Thymus (tissue), 11 donors: ENCODE measurements at regions not wholly inside any gene's neighbourhood (a gene's known extent, or its start where the extent isn't known, plus 50 kb on each side); places are given as distances from the start of the nearest gene placed in this dataset.

Experiments
- DNase-seq, 9 donors: peaks; one replicate each; pipeline ENCODE4 v3.0.0-alpha.2; 2013; ENCODE audit warnings: low spot score in 9 of 9, low read depth in 6 of 9, missing footprints in 1 of 9
- H3K27ac ChIP-seq, 2 donors: one replicate each; pipeline ENCODE4 v1.5.1; 2013; ENCODE audit warnings: control low read depth in 1 of 2, low read depth in 1 of 2, low read length in 1 of 2, mild to moderate bottlenecking in 1 of 2, moderate library complexity in 1 of 2
- H3K27me3 ChIP-seq, 2 donors: one replicate each; pipeline ENCODE4 v1.5.1; 2013; ENCODE audit warnings: low read length in 1 of 2; ENCODE audit not compliant: control insufficient read depth in 2 of 2, insufficient read depth in 1 of 2
- H3K36me3 ChIP-seq, 2 donors: one replicate each; pipeline ENCODE4 v1.5.1; 2013; ENCODE audit warnings: low read length in 1 of 2, mild to moderate bottlenecking in 1 of 2, moderate library complexity in 1 of 2; ENCODE audit not compliant: control insufficient read depth in 2 of 2, insufficient read depth in 2 of 2
- H3K4me1 ChIP-seq, 2 donors: one replicate each; pipeline ENCODE4 v1.5.1; 2013; ENCODE audit warnings: low read length in 2 of 2; ENCODE audit not compliant: control insufficient read depth in 2 of 2, insufficient read depth in 2 of 2
- H3K4me3 ChIP-seq, 2 donors: one replicate each; pipeline ENCODE4 v1.5.1; 2013; ENCODE audit warnings: low read length in 2 of 2, control low read depth in 1 of 2, mild to moderate bottlenecking in 1 of 2
- H3K9me3 ChIP-seq, 2 donors: one replicate each; pipeline ENCODE4 v1.5.1; 2013; ENCODE audit warnings: low read length in 1 of 2, mild to moderate bottlenecking in 1 of 2; ENCODE audit not compliant: control insufficient read depth in 2 of 2, insufficient read depth in 1 of 2
- WGBS: extraction: QIAGEN DNeasy Blood & Tissue Kit; methylation state at CpG from one replicate; pipeline ENCODE4 v1.1.7; 2013; 5-methylcytosine and 5-hydroxymethylcytosine counted together
- donor health status: healthy.

DNA sequence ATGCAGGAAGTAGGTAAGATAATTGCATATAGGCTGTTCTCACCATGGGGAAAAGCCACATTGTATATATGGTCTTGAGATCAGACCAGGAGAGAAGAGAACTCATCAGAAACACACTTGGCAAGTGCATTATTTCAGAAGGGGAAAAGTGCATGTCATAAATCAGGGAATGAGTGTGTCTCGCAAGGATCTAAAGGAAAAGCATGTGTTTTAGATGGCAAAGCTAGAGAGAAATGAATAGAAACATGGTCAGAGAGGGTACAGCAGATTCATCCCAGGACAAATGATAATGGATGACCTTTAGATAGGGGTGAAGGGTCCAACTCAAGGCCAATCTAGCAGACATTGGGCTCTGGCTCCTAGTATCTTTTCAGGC lies 230.2 kb upstream of the NAV3 start:
- H3K27me3 ChIP-seq, result no peaks in the 10 kb centered on the region
- H3K27ac ChIP-seq, result no peak overlapping the region
- H3K9me3 ChIP-seq, result no peaks in the 10 kb centered on the region
- H3K4me3 ChIP-seq, result no peak overlapping the region
- WGBS, result 90% methylated on average over 1 of the region's 1 CpG
- no peaks in the 10 kb centered on the region for H3K4me1 ChIP-seq
- no peak for DNase-seq
- no peaks in the 10 kb centered on the region for H3K36me3 ChIP-seq

DNA sequence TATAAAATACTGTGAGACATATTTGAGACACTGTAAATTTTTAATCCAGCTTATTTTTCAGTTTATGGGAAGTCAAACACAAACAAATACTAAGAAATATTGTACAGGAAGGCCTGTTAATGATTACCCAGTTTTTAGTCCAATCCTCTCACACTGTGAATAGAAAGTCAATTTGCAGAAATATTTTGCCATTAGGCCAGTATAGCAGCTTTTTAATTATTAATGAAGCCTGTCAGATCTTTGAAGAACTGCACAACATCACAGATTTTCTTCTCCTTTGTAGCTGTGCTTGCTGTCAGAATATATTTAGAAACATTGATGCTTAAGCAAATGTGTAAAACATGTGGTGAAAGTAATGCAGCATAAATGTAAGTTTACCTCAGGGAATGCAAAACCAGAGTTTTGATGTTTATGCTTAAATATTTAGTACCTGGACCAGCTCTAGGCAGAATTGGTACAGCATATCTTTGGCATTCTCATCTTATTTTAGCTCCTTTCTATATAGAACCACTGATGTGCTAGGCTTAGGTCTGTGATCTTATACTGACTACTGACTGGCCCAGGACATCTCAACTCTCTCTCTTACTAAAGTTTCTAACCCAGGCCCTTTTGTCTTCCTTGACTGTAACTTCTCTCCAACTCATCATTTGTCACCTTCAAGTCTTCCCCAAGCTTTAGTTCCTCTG lies 230.8 kb upstream of the NAV3 start:
- no peak for DNase-seq
- no peaks in the 10 kb centered on the region for H3K27me3 ChIP-seq
- no peak overlapping the region for H3K4me3 ChIP-seq
- no peaks in the 10 kb centered on the region for H3K9me3 ChIP-seq
- no peak overlapping the region for H3K27ac ChIP-seq
- no peaks in the 10 kb centered on the region for H3K4me1 ChIP-seq
- H3K36me3 ChIP-seq, result no peaks in the 10 kb centered on the region

DNA sequence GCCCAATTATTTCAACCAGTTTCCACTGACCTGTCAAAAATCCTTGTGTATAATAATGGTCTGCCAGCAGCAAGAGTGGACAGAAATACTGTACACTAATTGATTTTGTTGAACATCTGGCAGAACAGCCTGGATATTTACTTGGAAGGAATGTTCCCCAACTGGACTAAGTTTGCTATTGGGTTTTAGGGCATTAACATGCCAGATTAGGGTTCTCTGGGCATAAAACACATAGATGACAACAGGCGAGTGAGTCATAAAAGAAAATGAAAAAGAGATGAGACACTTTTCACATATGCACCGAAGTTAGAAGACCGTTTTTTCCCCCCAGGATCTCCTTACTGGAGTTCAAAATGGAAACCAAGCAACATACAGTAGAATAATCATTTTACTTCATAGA lies 236.3 kb upstream of the NAV3 start:
- Histone ChIP-seq H3K9me3 (no peaks in the 10 kb centered on the region), H3K36me3 (no peaks in the 10 kb centered on the region), H3K27ac (no peak overlapping the region), H3K27me3 (no peaks in the 10 kb centered on the region), H3K4me3 (no peak overlapping the region), H3K4me1 (no peaks in the 10 kb centered on the region)
- no peak for DNase-seq
- WGBS, result 93% methylated on average over 3 of the region's 3 CpGs

DNA sequence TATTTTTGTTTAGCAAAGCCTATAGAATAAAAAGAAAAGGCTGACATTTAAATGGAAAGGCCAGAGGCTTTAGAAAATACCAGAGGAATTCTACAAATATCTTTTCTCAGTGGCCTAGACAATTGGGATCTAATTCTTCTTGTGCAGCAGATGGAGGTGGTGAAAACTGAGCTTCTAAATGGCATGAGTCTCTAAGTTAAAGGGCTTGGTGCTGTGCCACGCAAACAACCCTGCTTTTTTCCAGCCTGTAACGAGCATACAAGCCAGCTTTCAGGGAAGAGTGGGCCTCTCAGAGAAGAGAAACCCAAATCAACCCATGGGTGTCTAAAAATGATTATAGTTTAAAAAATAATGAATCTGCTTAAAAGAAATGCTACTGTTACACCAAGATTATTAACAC lies 237.9 kb upstream of the NAV3 start:
- Histone ChIP-seq H3K27ac (no peak overlapping the region), H3K4me1 (no peaks in the 10 kb centered on the region), H3K4me3 (no peak overlapping the region), H3K9me3 (no peaks in the 10 kb centered on the region), H3K36me3 (no peaks in the 10 kb centered on the region), H3K27me3 (no peaks in the 10 kb centered on the region)
- WGBS, result 89% methylated on average over 2 of the region's 2 CpGs
- DNase-seq, result no peak

DNA sequence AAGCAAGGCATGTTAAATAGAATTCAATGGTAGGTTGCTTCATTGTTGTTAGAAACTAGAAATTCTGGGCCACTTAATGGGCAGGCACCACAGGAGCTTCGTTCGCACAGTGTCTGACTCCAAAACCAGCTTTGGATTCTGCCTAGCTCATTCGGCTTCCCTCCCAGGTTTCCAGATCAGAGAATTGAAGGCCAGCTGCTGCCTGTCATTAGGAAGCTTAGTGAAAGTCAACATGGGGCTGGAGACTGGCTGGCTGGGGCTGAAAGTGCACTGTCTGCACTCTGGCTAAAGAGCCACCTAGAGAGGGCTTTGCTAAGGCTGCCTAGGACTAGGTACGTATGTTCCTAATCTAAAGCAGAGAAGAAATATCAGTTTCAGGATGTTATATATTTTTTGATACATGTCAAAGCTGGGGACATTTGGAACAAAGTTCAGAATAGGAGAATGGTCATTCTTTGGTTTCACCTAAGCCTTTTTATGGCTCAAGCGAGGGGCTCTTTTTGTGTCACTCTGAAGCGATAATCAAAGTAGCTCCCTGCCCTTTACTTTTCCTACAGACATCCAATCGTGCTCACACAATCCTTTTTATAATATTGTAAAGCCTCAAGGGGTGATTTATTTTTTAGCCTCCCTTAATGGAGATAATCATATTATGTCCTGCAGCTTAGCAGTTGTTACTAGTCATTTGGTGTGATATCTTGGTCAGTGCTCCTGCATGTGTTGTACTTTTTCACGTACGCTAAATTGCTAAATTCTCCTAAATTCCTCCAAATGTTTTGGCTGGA lies 238.5 kb upstream of the NAV3 start:
- WGBS, result 93% methylated on average over 9 of the region's 9 CpGs
- no peaks in the 10 kb centered on the region for H3K27me3 ChIP-seq
- H3K27ac ChIP-seq, result no peak overlapping the region
- DNase-seq, result no peak
- no peaks in the 10 kb centered on the region for H3K4me1 ChIP-seq
- H3K9me3 ChIP-seq, result no peaks in the 10 kb centered on the region
- H3K4me3 ChIP-seq, result no peak overlapping the region
- H3K36me3 ChIP-seq, result no peaks in the 10 kb centered on the region

DNA sequence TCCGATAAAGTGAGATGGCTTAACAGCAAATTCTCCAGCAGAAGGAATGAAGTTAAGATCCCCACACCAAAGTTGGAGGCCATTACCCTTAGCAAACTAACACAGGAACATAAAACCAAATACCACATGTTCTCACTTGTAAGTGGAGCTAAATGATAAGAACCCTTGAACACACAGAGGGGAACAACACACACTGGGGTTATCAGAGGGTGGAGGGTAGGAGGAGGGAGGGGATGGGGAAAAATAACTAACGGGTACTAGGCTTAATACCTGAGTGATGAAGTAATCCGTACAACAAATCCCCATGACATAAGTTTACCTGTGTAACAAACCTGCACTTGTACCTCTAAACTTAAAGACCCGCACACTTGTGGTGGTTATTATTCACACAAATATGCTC lies 240.4 kb upstream of the NAV3 start:
- Histone ChIP-seq H3K4me3 (no peak overlapping the region), H3K9me3 (no peaks in the 10 kb centered on the region), H3K4me1 (no peaks in the 10 kb centered on the region), H3K27me3 (no peaks in the 10 kb centered on the region), H3K27ac (no peak overlapping the region), H3K36me3 (no peaks in the 10 kb centered on the region)
- WGBS, result 98% methylated on average over 4 of the region's 4 CpGs
- no peak for DNase-seq

DNA sequence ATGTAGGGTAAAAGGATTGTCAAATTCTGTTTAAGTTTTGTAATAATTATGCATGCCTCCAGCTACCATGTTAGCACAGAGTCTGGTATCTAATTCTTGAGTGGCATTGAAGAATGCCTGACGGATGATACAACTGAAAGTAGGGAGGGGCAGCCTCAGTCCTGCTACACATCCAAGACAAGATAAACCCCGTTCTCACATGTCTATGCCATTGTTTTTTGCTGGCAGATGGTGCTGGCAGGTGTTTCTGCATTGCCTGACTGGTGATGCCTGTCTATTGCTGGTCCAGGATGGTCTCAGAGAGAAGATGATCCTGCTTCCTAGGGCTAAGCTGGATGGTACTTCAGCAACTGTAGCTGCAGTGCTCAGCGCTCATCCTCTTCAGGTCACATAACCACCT lies 245.8 kb upstream of the NAV3 start:
- Histone ChIP-seq H3K9me3 (no peaks in the 10 kb centered on the region), H3K27me3 (no peaks in the 10 kb centered on the region), H3K4me1 (no peaks in the 10 kb centered on the region), H3K27ac (no peak overlapping the region), H3K36me3 (no peaks in the 10 kb centered on the region), H3K4me3 (no peak overlapping the region)
- WGBS, result 83% methylated on average over 3 of the region's 3 CpGs
- DNase-seq, result no peak

DNA sequence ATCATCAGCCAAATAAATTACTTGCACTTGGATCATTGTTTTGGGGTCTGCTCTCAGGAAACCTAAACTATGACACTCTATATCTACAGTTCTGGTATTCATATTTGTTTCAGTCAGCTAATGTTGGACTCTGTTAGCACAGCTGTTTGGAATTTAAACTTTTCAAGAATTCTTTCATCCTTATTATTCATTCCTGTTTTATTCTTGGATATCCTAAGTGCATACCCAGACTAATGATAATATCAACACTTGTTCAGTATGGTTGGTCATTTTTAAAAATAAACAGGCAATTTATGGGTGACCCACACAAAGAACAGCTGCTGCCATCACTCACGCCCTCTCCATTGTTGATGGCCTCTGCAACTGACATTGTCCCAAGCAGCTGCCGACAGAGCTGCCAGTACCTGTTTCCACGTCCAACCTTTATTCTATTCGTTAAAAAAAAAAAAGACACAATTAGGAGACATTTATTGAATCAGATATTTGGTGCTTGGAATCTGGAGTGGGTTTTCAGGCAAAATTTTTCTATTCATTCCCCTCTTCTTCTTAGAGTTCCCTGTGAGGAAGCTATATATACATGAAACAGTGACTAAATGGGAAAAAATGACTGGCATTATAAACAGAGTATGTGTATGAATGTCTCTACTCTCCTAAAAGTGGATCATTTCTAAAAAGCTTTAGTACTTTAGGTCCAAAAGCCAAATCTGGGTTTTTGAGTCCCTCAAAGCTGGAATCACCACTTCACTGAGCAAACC lies 252.1 kb upstream of the NAV3 start:
- WGBS, result 77% methylated on average over 4 of the region's 4 CpGs
- Histone ChIP-seq H3K9me3 (no peaks in the 10 kb centered on the region), H3K36me3 (no peaks in the 10 kb centered on the region), H3K27ac (no peak overlapping the region), H3K27me3 (no peaks in the 10 kb centered on the region), H3K4me3 (no peak overlapping the region), H3K4me1 (no peaks in the 10 kb centered on the region)
- no peak for DNase-seq

DNA sequence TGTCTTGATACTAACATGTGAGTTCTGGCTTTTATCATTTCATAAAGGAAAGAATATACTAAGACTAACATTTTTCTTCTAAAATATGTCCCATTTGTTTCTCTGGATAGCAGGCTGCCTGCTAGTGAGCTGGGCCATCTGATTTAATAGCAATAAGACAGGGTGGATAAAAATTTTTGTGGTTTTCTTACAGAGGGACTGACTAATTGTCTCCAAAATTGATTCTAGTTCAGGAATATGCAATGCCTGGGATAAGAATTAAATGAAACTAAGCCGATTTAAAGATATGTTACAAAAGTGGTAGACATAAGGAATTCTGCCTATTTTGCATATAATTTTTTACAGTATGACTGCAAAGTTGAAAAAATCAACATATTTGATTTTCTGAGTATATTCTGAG lies 252.9 kb upstream of the NAV3 start:
- 94% methylated on average over 1 of the region's 1 CpG for WGBS
- Histone ChIP-seq H3K27ac (no peak overlapping the region), H3K4me1 (no peaks in the 10 kb centered on the region), H3K4me3 (no peak overlapping the region), H3K9me3 (no peaks in the 10 kb centered on the region), H3K27me3 (no peaks in the 10 kb centered on the region), H3K36me3 (no peaks in the 10 kb centered on the region)
- DNase-seq, result no peak
